ENCODE measurements at regions not wholly inside any gene's neighbourhood (a gene's known extent, or its start where the extent isn't known, plus 50 kb on each side); places are given as distances from the start of the nearest gene placed in this dataset.

GRCh38 chr2:21333684-21334083 is 209.9 kb downstream of the TDRD15 start:
- no peak for TF ChIP-seq SPI1 (IDR thresholded peaks at IDR 0.05; ENCODE audit: low read depth, low read length)
- no peak for TF ChIP-seq POLR2AphosphoS5 (IDR thresholded peaks at IDR 0.05; ENCODE audit: low read depth, low read length)
- no peak for TF ChIP-seq POLR2A (IDR thresholded peaks at IDR 0.05; ENCODE audit: low read depth, low read length)
- no peak for TF ChIP-seq TAF1 (IDR thresholded peaks at IDR 0.05; ENCODE audit: low read depth, low read length)
